ENCODE measurements at regions not wholly inside any gene's neighbourhood (a gene's known extent, or its start where the extent isn't known, plus 50 kb on each side); places are given as distances from the start of the nearest gene placed in this dataset.

- TF ChIP-seq CTCF (IDR thresholded peaks at IDR 0.05) (no peak), POLR2A (IDR thresholded peaks at IDR 0.05) (no peak), EP300 (IDR thresholded peaks at IDR 0.05) (no peak)
Measured at GRCh38 chr9:93825348-93826115, 129.6 kb downstream of the BARX1 start.

All from ovary (tissue), 3 donors.